Neural progenitor cell (in vitro differentiated cells): ENCODE measurements at regions not wholly inside any gene's neighbourhood (a gene's known extent, or its start where the extent isn't known, plus 50 kb on each side); places are given as distances from the start of the nearest gene placed in this dataset.

Source experiments
- DNase-seq: peaks from one replicate; pipeline ENCODE4 v3.0.0-alpha.2; 2016; ENCODE audit warnings: low spot score
- H2AFZ ChIP-seq: fragments of 200-600 bp; sonication (generic); replicated peaks from 2 replicates; pipeline ENCODE4 v1.6.1; 2016; ENCODE audit warnings: antibody characterized with exemption
- H3F3A ChIP-seq: fragments of 200-600 bp; sonication (generic); 2 replicates; pipeline ENCODE4 v1.6.1; 2016; ENCODE audit warnings: antibody characterized with exemption, low read depth
- H3K27ac ChIP-seq: fragments of 200-600 bp; sonication (generic); 2 replicates; pipeline ENCODE4 v1.5.1; 2016; ENCODE audit warnings: mild to moderate bottlenecking
- H3K27me3 ChIP-seq: fragments of 200-600 bp; sonication (generic); 2 replicates; pipeline ENCODE4 v1.6.1; 2016; ENCODE audit warnings: mild to moderate bottlenecking, moderate library complexity
- H3K36me3 ChIP-seq: fragments of 200-600 bp; sonication (generic); 2 replicates; pipeline ENCODE4 v1.5.1; 2016
- H3K4me1 ChIP-seq: fragments of 200-600 bp; sonication (generic); 2 replicates; pipeline ENCODE4 v1.6.1; 2016; ENCODE audit warnings: mixed run types
- H3K4me2 ChIP-seq: fragments of 200-600 bp; sonication (generic); 2 replicates; pipeline ENCODE4 v1.6.1; 2016
- H3K4me3 ChIP-seq: fragments of 200-600 bp; sonication (generic); 2 replicates; pipeline ENCODE4 v1.5.1; 2016
- H3K79me2 ChIP-seq: fragments of 200-600 bp; sonication (generic); 2 replicates; pipeline ENCODE4 v1.6.1; 2016; ENCODE audit warnings: low read depth
- H3K9ac ChIP-seq: fragments of 200-600 bp; sonication (generic); 2 replicates; pipeline ENCODE4 v1.6.1; 2016
- H3K9me3 ChIP-seq: fragments of 200-600 bp; sonication (generic); 2 replicates; pipeline ENCODE4 v1.5.1; 2016; ENCODE audit warnings: low read depth
- H4K20me1 ChIP-seq: fragments of 200-600 bp; sonication (generic); 2 replicates; pipeline ENCODE4 v1.6.1; 2016; ENCODE audit warnings: low read depth
- H3K27ac Mint-ChIP-seq: 3 replicates; pipeline ENCODE4 v1.8.0; 2021; ENCODE audit warnings: mixed read lengths
- H3K27me3 Mint-ChIP-seq: 2 replicates; pipeline ENCODE4 v1.8.0; 2022; ENCODE audit warnings: low read depth, mild to moderate bottlenecking, inconsistent platforms, moderate library complexity, mixed read lengths; ENCODE audit not compliant: insufficient read depth
- H3K36me3 Mint-ChIP-seq: 3 replicates; pipeline ENCODE4 v1.8.0; 2021; ENCODE audit warnings: mixed read lengths
- H3K4me1 Mint-ChIP-seq: 3 replicates; pipeline ENCODE4 v1.8.0; 2021; ENCODE audit warnings: mixed read lengths
- H3K4me3 Mint-ChIP-seq: 3 replicates; pipeline ENCODE4 v1.8.0; 2021; ENCODE audit warnings: mild to moderate bottlenecking, moderate library complexity, mixed read lengths
- H3K9me3 Mint-ChIP-seq: 3 replicates; pipeline ENCODE4 v1.8.0; 2020; ENCODE audit warnings: mixed read lengths
- EZH2 ChIP-seq: fragments of 200-600 bp; sonication (generic); IDR thresholded peaks from 2 replicates; pipeline ENCODE4 v1.6.1; 2017; ENCODE audit warnings: antibody characterized with exemption, mild to moderate bottlenecking, moderate library complexity
- EZH2phosphoT487 ChIP-seq: fragments of 200-600 bp; sonication (generic); IDR thresholded peaks from 2 replicates; pipeline ENCODE4 v1.6.1; 2017; ENCODE audit warnings: antibody characterized with exemption
- TF ChIP-seq, protein P1 (sequence below): fragments of 200-600 bp; sonication (generic); IDR thresholded peaks from 2 replicates; pipeline ENCODE4 v1.5.1; 2017; ENCODE audit warnings: antibody characterized with exemption, mild to moderate bottlenecking

DNA sequence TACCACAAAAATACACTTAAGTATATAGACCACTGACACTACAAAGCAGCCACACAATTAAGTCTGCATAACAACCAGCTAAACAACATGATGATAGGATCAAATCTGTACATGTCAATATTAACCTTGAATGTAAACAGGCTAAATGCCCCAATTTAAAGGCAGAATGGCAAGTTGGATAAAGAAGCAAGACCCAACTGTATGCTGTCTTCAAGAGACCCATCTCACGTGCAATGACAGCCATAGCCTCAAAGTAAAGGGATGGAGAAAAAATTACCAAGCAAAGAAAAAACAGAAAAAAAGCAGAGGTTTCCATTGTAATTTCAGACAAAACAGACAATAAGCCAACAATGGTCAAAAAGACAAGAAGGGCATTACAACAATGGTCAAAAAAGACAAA is 77.3 kb upstream of the APC start:
- peaks cover 8% of the 10 kb centered on the region for H3K9me3 Mint-ChIP-seq
- Histone ChIP-seq H3K9me3 (no peaks in the 10 kb centered on the region), H3K36me3 (no peaks in the 10 kb centered on the region), H3K4me1 (no peaks in the 10 kb centered on the region), H3K27ac (no peak overlapping the region), H3K27me3 (no peaks in the 10 kb centered on the region), H3K4me3 (no peak overlapping the region), H3K9ac (no peak overlapping the region), H3K79me2 (no peaks in the 10 kb centered on the region), H2AFZ (no peak overlapping the region), H4K20me1 (no peaks in the 10 kb centered on the region), H3K4me2 (no peak overlapping the region), H3F3A (no peaks in the 10 kb centered on the region)
- H3K27me3 Mint-ChIP-seq: peaks cover 4% of the 10 kb centered on the region
- DNase-seq: no peak
- no peaks in the 10 kb centered on the region for H3K4me1 Mint-ChIP-seq
- no peak overlapping the region for H3K27ac Mint-ChIP-seq
- no peaks in the 10 kb centered on the region for H3K36me3 Mint-ChIP-seq
- no peak overlapping the region for H3K4me3 Mint-ChIP-seq
- TF ChIP-seq EZH2phosphoT487: no peak
- no peak for TF ChIP-seq EZH2
- TF ChIP-seq, protein P1, sequence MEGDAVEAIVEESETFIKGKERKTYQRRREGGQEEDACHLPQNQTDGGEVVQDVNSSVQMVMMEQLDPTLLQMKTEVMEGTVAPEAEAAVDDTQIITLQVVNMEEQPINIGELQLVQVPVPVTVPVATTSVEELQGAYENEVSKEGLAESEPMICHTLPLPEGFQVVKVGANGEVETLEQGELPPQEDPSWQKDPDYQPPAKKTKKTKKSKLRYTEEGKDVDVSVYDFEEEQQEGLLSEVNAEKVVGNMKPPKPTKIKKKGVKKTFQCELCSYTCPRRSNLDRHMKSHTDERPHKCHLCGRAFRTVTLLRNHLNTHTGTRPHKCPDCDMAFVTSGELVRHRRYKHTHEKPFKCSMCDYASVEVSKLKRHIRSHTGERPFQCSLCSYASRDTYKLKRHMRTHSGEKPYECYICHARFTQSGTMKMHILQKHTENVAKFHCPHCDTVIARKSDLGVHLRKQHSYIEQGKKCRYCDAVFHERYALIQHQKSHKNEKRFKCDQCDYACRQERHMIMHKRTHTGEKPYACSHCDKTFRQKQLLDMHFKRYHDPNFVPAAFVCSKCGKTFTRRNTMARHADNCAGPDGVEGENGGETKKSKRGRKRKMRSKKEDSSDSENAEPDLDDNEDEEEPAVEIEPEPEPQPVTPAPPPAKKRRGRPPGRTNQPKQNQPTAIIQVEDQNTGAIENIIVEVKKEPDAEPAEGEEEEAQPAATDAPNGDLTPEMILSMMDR: no peak

DNA sequence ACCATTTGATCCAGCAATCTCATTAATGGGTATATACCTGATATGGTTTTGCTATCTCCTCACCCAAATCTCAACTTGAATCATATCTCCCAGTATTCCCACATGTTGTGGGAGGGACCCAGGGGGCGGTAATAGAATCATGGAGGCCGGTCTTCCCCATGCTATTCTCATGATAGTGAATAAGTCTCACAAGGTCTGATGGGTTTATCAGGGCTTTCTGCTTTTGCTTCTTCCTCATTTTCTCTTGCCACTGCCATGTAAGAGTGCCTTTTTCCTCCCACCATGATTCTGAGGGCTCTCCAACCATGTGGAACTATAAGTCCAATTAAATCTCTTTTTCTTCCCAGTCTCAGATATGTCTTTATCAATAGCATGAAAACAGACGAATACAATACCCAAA is 74.5 kb upstream of the APC start:
- Mint-ChIP-seq H3K36me3 (no peaks in the 10 kb centered on the region), H3K4me3 (no peak overlapping the region), H3K27ac (no peak overlapping the region), H3K27me3 (peaks cover 4% of the 10 kb centered on the region), H3K9me3 (peaks cover 8% of the 10 kb centered on the region), H3K4me1 (no peaks in the 10 kb centered on the region)
- H4K20me1 ChIP-seq: no peaks in the 10 kb centered on the region
- no peaks in the 10 kb centered on the region for H3K4me1 ChIP-seq
- no peaks in the 10 kb centered on the region for H3K27me3 ChIP-seq
- H3K9ac ChIP-seq: no peak overlapping the region
- no peak overlapping the region for H3K4me3 ChIP-seq
- TF ChIP-seq EZH2phosphoT487 (no peak), EZH2 (no peak)
- TF ChIP-seq, protein P1: no peak
- no peak overlapping the region for H3K27ac ChIP-seq
- DNase-seq: no peak
- no peaks in the 10 kb centered on the region for H3K36me3 ChIP-seq
- no peak overlapping the region for H2AFZ ChIP-seq
- no peaks in the 10 kb centered on the region for H3K9me3 ChIP-seq
- no peaks in the 10 kb centered on the region for H3F3A ChIP-seq
- no peaks in the 10 kb centered on the region for H3K79me2 ChIP-seq
- no peak overlapping the region for H3K4me2 ChIP-seq

DNA sequence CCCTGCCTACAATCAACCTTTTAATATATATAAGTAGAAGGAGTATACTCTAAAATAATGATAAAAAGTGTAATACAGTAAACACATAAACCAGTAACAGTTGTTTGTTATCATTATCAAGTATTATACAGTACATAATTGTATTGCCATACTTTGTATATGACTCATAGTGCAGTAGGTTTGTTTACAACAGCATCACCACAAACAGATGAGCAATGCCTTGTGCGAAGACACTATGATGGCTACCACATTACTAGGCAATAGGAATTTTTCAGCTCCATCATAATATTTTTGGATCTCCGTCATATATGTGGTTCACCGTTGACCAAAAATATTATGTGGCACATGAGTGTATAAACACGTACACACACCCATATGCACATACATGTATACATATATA is 69.7 kb upstream of the APC start:
- no peaks in the 10 kb centered on the region for H4K20me1 ChIP-seq
- H3K27me3 ChIP-seq: no peaks in the 10 kb centered on the region
- Mint-ChIP-seq H3K36me3 (no peaks in the 10 kb centered on the region), H3K27me3 (no peaks in the 10 kb centered on the region), H3K9me3 (no peaks in the 10 kb centered on the region), H3K4me3 (no peak overlapping the region), H3K4me1 (peaks cover 2% of the 10 kb centered on the region), H3K27ac (no peak overlapping the region)
- H3K79me2 ChIP-seq: no peaks in the 10 kb centered on the region
- peaks cover 22% of the 10 kb centered on the region for H3K4me1 ChIP-seq
- H3K4me2 ChIP-seq: no peak overlapping the region
- no peaks in the 10 kb centered on the region for H3K36me3 ChIP-seq
- H3K9me3 ChIP-seq: no peaks in the 10 kb centered on the region
- TF ChIP-seq EZH2phosphoT487 (no peak), EZH2 (no peak)
- TF ChIP-seq, protein P1: no peak
- no peak for DNase-seq
- no peak overlapping the region for H2AFZ ChIP-seq
- peaks cover 5% of the 10 kb centered on the region for H3F3A ChIP-seq
- H3K9ac ChIP-seq: no peak overlapping the region
- H3K27ac ChIP-seq: no peak overlapping the region
- no peak overlapping the region for H3K4me3 ChIP-seq

- Histone ChIP-seq H4K20me1 (no peaks in the 10 kb centered on the region), H3K36me3 (no peaks in the 10 kb centered on the region), H3K4me2 (no peak overlapping the region), H2AFZ (no peak overlapping the region), H3K27ac (no peak overlapping the region), H3F3A (peaks cover 5% of the 10 kb centered on the region), H3K9me3 (no peaks in the 10 kb centered on the region), H3K4me3 (no peak overlapping the region), H3K79me2 (no peaks in the 10 kb centered on the region), H3K27me3 (no peaks in the 10 kb centered on the region), H3K9ac (no peak overlapping the region), H3K4me1 (peaks cover 22% of the 10 kb centered on the region)
- Mint-ChIP-seq H3K27me3 (no peaks in the 10 kb centered on the region), H3K27ac (no peak overlapping the region), H3K36me3 (no peaks in the 10 kb centered on the region), H3K4me3 (no peak overlapping the region), H3K4me1 (peaks cover 2% of the 10 kb centered on the region), H3K9me3 (no peaks in the 10 kb centered on the region)
- TF ChIP-seq EZH2phosphoT487: no peak
- no peak for TF ChIP-seq EZH2
- TF ChIP-seq, protein P1: no peak
- no peak for DNase-seq
These were observed 68.8 kb upstream of the APC start for GRCh38 chr5:112668911-112669310.
